BLaER1 treated with 17β-estradiol and CSF1 and Interleukin-3, amounts not matched to agents 10 nM and 100 nM (cell line): ENCODE measurements at regions not wholly inside any gene's neighbourhood (a gene's known extent, or its start where the extent isn't known, plus 50 kb on each side); places are given as distances from the start of the nearest gene placed in this dataset.

Source experiments
- H3K27ac ChIP-seq, 11 experiments: shearing (Covaris generic); formaldehyde crosslinking; 2 replicates each; pipeline ENCODE4 v1.8.1; 2022
- H3K27me3 ChIP-seq, 11 experiments: shearing (Covaris generic); formaldehyde crosslinking; 2 replicates each; pipeline ENCODE4 v1.8.1; 2022
- H3K36me3 ChIP-seq, 11 experiments: shearing (Covaris generic); formaldehyde crosslinking; 2 replicates each; pipeline ENCODE4 v1.8.1; 2022
- H3K4me1 ChIP-seq, 10 experiments: shearing (Covaris generic); formaldehyde crosslinking; 2 replicates each; pipeline ENCODE4 v1.8.1; 2022
- H3K4me2 ChIP-seq, 11 experiments: shearing (Covaris generic); formaldehyde crosslinking; 2 replicates each; pipeline ENCODE4 v1.8.1; 2022
- H3K4me3 ChIP-seq, 10 experiments: shearing (Covaris generic); formaldehyde crosslinking; 2 replicates each; pipeline ENCODE4 v1.8.1; 2022
- H3K9ac ChIP-seq, 11 experiments: shearing (Covaris generic); formaldehyde crosslinking; 2 replicates each; pipeline ENCODE4 v1.8.1; 2022
- H3K9me3 ChIP-seq, 11 experiments: shearing (Covaris generic); formaldehyde crosslinking; replicated peaks in 1 of 11; 2 replicates each; pipeline ENCODE4 v1.8.1; 2022
- H4K20me1 ChIP-seq, 11 experiments: shearing (Covaris generic); formaldehyde crosslinking; 2 replicates each; pipeline ENCODE4 v1.8.1; 2022
- Cebpa-rat ChIP-seq, 11 experiments: shearing (Covaris generic); IDR thresholded peaks; 2 replicates each; pipeline ENCODE4 v1.8.1; 2022

DNA sequence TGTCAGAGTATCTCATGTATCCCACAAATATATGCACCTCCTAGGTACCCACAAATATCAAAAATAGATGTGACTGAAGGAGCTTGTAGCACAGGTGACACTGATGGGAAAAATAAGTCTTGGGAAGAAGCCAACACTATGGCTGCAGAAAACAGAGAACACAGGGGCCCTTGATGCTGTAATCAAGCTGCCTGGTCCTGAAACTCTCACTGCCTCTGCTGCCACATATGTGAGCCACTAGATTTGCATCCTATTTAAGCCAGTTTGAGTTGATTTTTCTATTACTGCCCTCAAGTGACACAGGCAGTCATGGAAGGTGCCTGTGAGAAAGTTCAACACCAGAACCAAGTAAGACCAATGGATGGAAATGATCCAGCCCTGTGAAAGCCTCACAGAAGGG is 720.8 kb downstream of the UQCRFS1 start:
- no peak for TF ChIP-seq Cebpa-rat (IDR thresholded peaks at IDR 0.05)
- peaks cover 25 to 37% (median 36%) of the 10 kb centered on the region in 10 experiments for H3K4me1 ChIP-seq
- H4K20me1 ChIP-seq = no peaks in the 10 kb centered on the region
- H3K27me3 ChIP-seq = peaks cover 0 to 9% (median 0%) of the 10 kb centered on the region in 11 experiments; a peak in 1 of 22 replicates
- H3K9me3 ChIP-seq = peaks cover 0 to 8% (median 0%) of the 10 kb centered on the region in 11 experiments; a peak in 4 of 22 replicates
- no peak overlapping the region for H3K9ac ChIP-seq
- H3K4me2 ChIP-seq = no peak overlapping the region
- H3K27ac ChIP-seq = no peak overlapping the region
- no peaks in the 10 kb centered on the region for H3K36me3 ChIP-seq
- H3K4me3 ChIP-seq = no peak overlapping the region

DNA sequence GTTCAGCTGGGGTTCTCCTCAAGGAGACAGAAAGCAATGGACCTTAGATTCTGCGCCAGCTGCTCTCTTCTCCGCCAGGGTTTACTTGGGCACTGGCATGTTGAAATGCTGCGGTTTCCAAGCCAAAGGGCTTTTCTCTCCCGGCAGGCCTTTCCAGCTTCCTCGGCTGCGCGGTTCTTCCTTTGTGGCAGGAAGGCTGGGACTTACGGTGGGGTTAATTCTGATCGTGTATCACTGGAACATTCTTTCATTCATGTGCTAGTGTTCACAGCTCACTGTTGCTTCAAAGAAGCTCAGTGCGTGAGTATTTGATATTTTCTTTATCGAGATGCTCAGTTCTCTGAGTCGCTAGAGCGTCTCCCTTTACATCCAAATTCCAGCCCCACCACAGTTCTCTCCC is 723.2 kb downstream of the UQCRFS1 start:
- peaks cover 0 to 9% (median 0%) of the 10 kb centered on the region in 11 experiments; a peak in 1 of 22 replicates for H3K27me3 ChIP-seq
- peaks cover 36 to 61% (median 60%) of the 10 kb centered on the region in 10 experiments for H3K4me1 ChIP-seq
- H3K27ac ChIP-seq = peak overlapping the region in 8 of 11 experiments; percentile 35 to 81 (median 64); a peak in 15 of 22 replicates
- no peak overlapping the region for H3K4me3 ChIP-seq
- H4K20me1 ChIP-seq = no peaks in the 10 kb centered on the region
- no peaks in the 10 kb centered on the region for H3K9me3 ChIP-seq
- H3K9ac ChIP-seq = peak overlapping the region in 6 of 11 experiments; percentile 2 to 65 (median 38); a peak in 8 of 22 replicates
- TF ChIP-seq Cebpa-rat (IDR thresholded peaks at IDR 0.05) = peak in 3 of 11 experiments; percentile 23 to 42 (median 31); a peak in 4 of 22 replicates
- H3K4me2 ChIP-seq = peak overlapping the region; percentile 29 to 93 (median 78)
- no peaks in the 10 kb centered on the region for H3K36me3 ChIP-seq

GRCh38 chr19:28489126-28489660 is 723.8 kb downstream of the UQCRFS1 start:
- Histone ChIP-seq H3K27ac (peak overlapping the region in 8 of 11 experiments; percentile 40 to 81 (median 64); a peak in 15 of 22 replicates), H3K4me1 (peaks cover 37 to 66% (median 64%) of the 10 kb centered on the region in 10 experiments)

GRCh38 chr19:28487999-28488398 is 725.0 kb downstream of the UQCRFS1 start:
- Histone ChIP-seq H3K9ac (peak overlapping the region in 2 of 11 experiments; percentile 30 to 32; a peak in 2 of 22 replicates), H3K9me3 (no peaks in the 10 kb centered on the region), H4K20me1 (no peaks in the 10 kb centered on the region), H3K36me3 (no peaks in the 10 kb centered on the region), H3K4me2 (peak overlapping the region; percentile 3 to 93 (median 78); a peak in 21 of 22 replicates), H3K27me3 (peaks cover 0 to 9% (median 0%) of the 10 kb centered on the region in 11 experiments; a peak in 1 of 22 replicates), H3K27ac (peak overlapping the region in 6 of 11 experiments; percentile 1 to 81 (median 44); a peak in 7 of 22 replicates), H3K4me1 (peaks cover 39 to 78% (median 76%) of the 10 kb centered on the region in 10 experiments), H3K4me3 (no peak overlapping the region)
- TF ChIP-seq Cebpa-rat (IDR thresholded peaks at IDR 0.05) = no peak

More at GRCh38 chr19:28489126-28489660, 723.8 kb downstream of the UQCRFS1 start:
- no peak overlapping the region for H3K4me3 ChIP-seq
- H3K27me3 ChIP-seq = peaks cover 0 to 9% (median 0%) of the 10 kb centered on the region in 11 experiments; a peak in 1 of 22 replicates
- no peaks in the 10 kb centered on the region for H3K36me3 ChIP-seq
- H3K4me2 ChIP-seq = peak overlapping the region; percentile 29 to 93 (median 78)
- peak overlapping the region in 6 of 11 experiments; percentile 22 to 65 (median 47); a peak in 10 of 22 replicates for H3K9ac ChIP-seq
- no peak for TF ChIP-seq Cebpa-rat (IDR thresholded peaks at IDR 0.05)
- no peaks in the 10 kb centered on the region for H3K9me3 ChIP-seq
- no peaks in the 10 kb centered on the region for H4K20me1 ChIP-seq

GRCh38 chr19:28486926-28487325 is 726.0 kb downstream of the UQCRFS1 start:
- H3K27me3 ChIP-seq = peaks cover 0 to 9% (median 0%) of the 10 kb centered on the region in 11 experiments; a peak in 1 of 22 replicates
- H3K4me3 ChIP-seq = peak overlapping the region in 2 of 10 experiments; percentile 21 to 28; a peak in 2 of 20 replicates
- H3K9ac ChIP-seq = peak overlapping the region in 4 of 11 experiments; percentile 25 to 50 (median 44); a peak in 7 of 22 replicates
- H3K9me3 ChIP-seq = no peaks in the 10 kb centered on the region
- peaks cover 49 to 89% (median 86%) of the 10 kb centered on the region in 10 experiments for H3K4me1 ChIP-seq
- H3K27ac ChIP-seq = peak overlapping the region in 6 of 11 experiments; percentile 45 to 81 (median 62); a peak in 13 of 22 replicates
- peak overlapping the region in 9 of 11 experiments; percentile 71 to 93 (median 82); a peak in 18 of 22 replicates for H3K4me2 ChIP-seq
- no peaks in the 10 kb centered on the region for H4K20me1 ChIP-seq
- no peak for TF ChIP-seq Cebpa-rat (IDR thresholded peaks at IDR 0.05)
- H3K36me3 ChIP-seq = no peaks in the 10 kb centered on the region

DNA sequence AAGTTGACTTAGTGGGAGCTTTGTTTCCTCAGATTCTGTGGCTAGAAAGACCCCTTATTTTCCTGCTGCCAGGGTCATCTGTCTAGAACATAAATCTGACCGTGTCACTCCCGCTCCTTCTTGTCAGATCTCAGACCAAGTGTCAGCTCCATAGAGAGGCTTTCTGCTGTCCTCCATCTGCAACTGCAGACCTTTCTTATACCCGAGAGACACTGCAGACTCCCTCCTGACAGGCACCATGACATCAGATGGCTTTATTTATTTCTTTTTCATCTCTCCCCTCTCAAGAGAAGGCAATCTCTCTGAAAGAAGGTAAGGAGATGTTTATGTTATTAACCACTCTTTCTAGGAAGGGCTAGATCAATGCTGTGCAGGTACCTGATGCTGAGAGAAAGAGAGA is 726.5 kb downstream of the UQCRFS1 start:
- Histone ChIP-seq H3K4me1 (peaks cover 54 to 93% (median 90%) of the 10 kb centered on the region in 10 experiments), H3K27ac (peak overlapping the region in 6 of 11 experiments; percentile 45 to 81 (median 62); a peak in 13 of 22 replicates), H4K20me1 (no peaks in the 10 kb centered on the region), H3K36me3 (no peaks in the 10 kb centered on the region), H3K4me3 (peak overlapping the region in 2 of 10 experiments; percentile 21 to 28; a peak in 2 of 20 replicates), H3K27me3 (peaks cover 0 to 9% (median 0%) of the 10 kb centered on the region in 11 experiments; a peak in 1 of 22 replicates), H3K9me3 (no peaks in the 10 kb centered on the region), H3K9ac (peak overlapping the region in 4 of 11 experiments; percentile 25 to 50 (median 44); a peak in 7 of 22 replicates), H3K4me2 (peak overlapping the region in 9 of 11 experiments; percentile 71 to 93 (median 82); a peak in 18 of 22 replicates)
- no peak for TF ChIP-seq Cebpa-rat (IDR thresholded peaks at IDR 0.05)

DNA sequence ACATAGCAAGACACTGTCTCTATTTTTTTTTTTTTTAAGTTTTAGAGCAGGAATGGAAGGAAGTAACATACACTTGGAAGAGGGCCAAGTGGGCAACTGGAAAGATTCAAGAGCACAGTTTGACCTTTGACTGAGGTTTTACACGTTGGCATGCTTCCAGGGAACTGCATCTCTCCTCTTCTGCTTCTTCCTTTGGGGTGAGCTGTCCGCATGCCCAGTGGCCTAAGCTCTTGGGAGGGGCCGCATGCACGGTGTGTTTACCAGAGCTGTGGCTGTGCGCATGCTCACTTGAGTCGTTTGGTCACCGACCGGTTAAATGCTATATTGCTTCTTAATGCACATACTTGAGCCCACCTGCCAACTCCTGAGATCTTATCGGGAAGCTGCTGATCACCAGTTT is 727.7 kb downstream of the UQCRFS1 start:
- Histone ChIP-seq H3K36me3 (no peaks in the 10 kb centered on the region), H3K9ac (no peak overlapping the region), H3K27me3 (peaks cover 0 to 9% (median 0%) of the 10 kb centered on the region in 11 experiments; a peak in 1 of 22 replicates), H3K4me1 (peaks cover 66 to 98% (median 96%) of the 10 kb centered on the region in 10 experiments), H4K20me1 (no peaks in the 10 kb centered on the region), H3K27ac (peak overlapping the region in 1 of 11 experiments; percentile 69; a peak in 1 of 22 replicates), H3K4me3 (no peak overlapping the region), H3K4me2 (peak overlapping the region; percentile 41 to 93 (median 78)), H3K9me3 (peaks cover 0 to 5% (median 0%) of the 10 kb centered on the region in 11 experiments; a peak in 3 of 22 replicates)
- no peak for TF ChIP-seq Cebpa-rat (IDR thresholded peaks at IDR 0.05)

- Histone ChIP-seq H3K4me1 (peaks cover 48 to 78% (median 75%) of the 10 kb centered on the region in 10 experiments), H3K4me3 (no peak overlapping the region), H4K20me1 (no peaks in the 10 kb centered on the region), H3K9me3 (peaks cover 9 to 21% (median 12%) of the 10 kb centered on the region in 11 experiments; a peak in 20 of 22 replicates), H3K27me3 (peaks cover 0 to 8% (median 0%) of the 10 kb centered on the region in 11 experiments; a peak in 1 of 22 replicates), H3K9ac (no peak overlapping the region), H3K4me2 (peak overlapping the region in 8 of 11 experiments; percentile 33 to 45 (median 40); a peak in 16 of 22 replicates), H3K27ac (peak overlapping the region in 2 of 11 experiments; percentile 7 to 18; a peak in 2 of 22 replicates), H3K36me3 (no peaks in the 10 kb centered on the region)
- no peak for TF ChIP-seq Cebpa-rat (IDR thresholded peaks at IDR 0.05)
These were observed 729.8 kb downstream of the UQCRFS1 start for GRCh38 chr19:28483197-28483596.

DNA sequence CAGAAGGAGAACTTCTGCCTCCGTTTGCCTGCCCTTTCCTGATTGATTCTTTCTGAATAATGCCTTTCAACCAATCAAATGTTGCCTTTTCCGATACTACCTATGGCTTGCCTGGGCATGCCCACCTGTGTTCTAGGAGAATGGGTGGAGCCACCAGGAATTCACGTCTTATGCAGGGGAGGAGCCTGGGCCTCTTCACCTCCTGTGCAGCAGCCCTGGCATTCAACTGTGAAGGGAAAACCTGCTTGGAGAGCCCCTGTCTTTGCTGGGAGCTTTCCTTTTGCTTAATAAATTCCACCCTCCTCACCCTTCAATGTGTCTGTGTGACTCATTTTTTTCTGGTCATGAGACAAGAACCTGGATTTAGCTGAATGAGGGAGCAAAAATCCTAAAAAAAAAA is 730.7 kb downstream of the UQCRFS1 start:
- Histone ChIP-seq H3K36me3 (no peaks in the 10 kb centered on the region), H3K9ac (no peak overlapping the region), H3K27me3 (no peaks in the 10 kb centered on the region), H3K4me3 (no peak overlapping the region), H4K20me1 (no peaks in the 10 kb centered on the region), H3K9me3 (peaks cover 9 to 21% (median 12%) of the 10 kb centered on the region in 11 experiments; a peak in 20 of 22 replicates), H3K4me1 (peaks cover 40 to 68% (median 65%) of the 10 kb centered on the region in 10 experiments), H3K4me2 (peak overlapping the region in 9 of 11 experiments; percentile 33 to 80 (median 69); a peak in 13 of 22 replicates), H3K27ac (no peak overlapping the region)
- TF ChIP-seq Cebpa-rat (IDR thresholded peaks at IDR 0.05) = no peak
